Activated CD8-positive, alpha-beta T cell treated with anti-CD3 and anti-CD28 coated beads for 36 hours (primary cell): ENCODE measurements at regions not wholly inside any gene's neighbourhood (a gene's known extent, or its start where the extent isn't known, plus 50 kb on each side); places are given as distances from the start of the nearest gene placed in this dataset.

ENCODE experiments used
- ATAC-seq: fragments of 200-7000 bp; cut with Tn5 transposase; one replicate; pipeline ENCODE4 v1.10.0; 2021; ENCODE audit warnings: mild to moderate bottlenecking, moderate library complexity
- CTCF ChIA-PET: fragments of 350-600 bp; sonication (Branson Sonifier 250); formaldehyde crosslinking; loops from one replicate; lab custom pipeline; 2021; ENCODE audit warnings: antibody characterized with exemption; lab: Charles Lee
- POLR2A ChIA-PET: fragments of 350-600 bp; sonication (Branson Sonifier 250); formaldehyde crosslinking; loops from one replicate; lab custom pipeline; 2021; ENCODE audit warnings: antibody characterized with exemption; lab: Charles Lee
- DNase-seq: peaks from one replicate; pipeline ENCODE4 v3.0.0-alpha.2; 2020
- H3K27ac Mint-ChIP-seq: one replicate; pipeline ENCODE4 v1.8.0; 2021; ENCODE audit warnings: mild to moderate bottlenecking, mixed read lengths
- H3K27me3 Mint-ChIP-seq: one replicate; pipeline ENCODE4 v1.8.0; 2021; ENCODE audit warnings: mixed read lengths
- H3K36me3 Mint-ChIP-seq: one replicate; pipeline ENCODE4 v1.8.0; 2021; ENCODE audit warnings: low read depth, mixed read lengths
- H3K4me1 Mint-ChIP-seq: one replicate; pipeline ENCODE4 v1.8.0; 2021; ENCODE audit warnings: low read depth, mixed read lengths
- H3K4me3 Mint-ChIP-seq: one replicate; pipeline ENCODE4 v1.8.0; 2021; ENCODE audit warnings: mild to moderate bottlenecking, moderate library complexity, mixed read lengths
- H3K9me3 Mint-ChIP-seq: one replicate; pipeline ENCODE4 v1.8.0; 2021; ENCODE audit warnings: mixed read lengths
- CTCF ChIP-seq: fragments of 200-600 bp; IDR thresholded peaks from one replicate; pipeline ENCODE4 v1.8.0; 2022; ENCODE audit warnings: antibody characterized with exemption, mild to moderate bottlenecking
- intact Hi-C: fragments of 100-400 bp; cut with micrococcal nuclease; formaldehyde crosslinking; loops from one replicate; pipeline ENCODE4 v1.10.0; 2022

GRCh38 chr1:165147799-165148198 is 208.7 kb downstream of the LMX1A start:
- intact Hi-C loops = loop anchor here (10.0 kb wide), 1 partner anchor 207 kb away; the partner anchor contains the start of gene LMX1A
- Mint-ChIP-seq H3K4me3 (no peak overlapping the region), H3K36me3 (no peaks in the 10 kb centered on the region), H3K27ac (no peak overlapping the region), H3K9me3 (peaks cover 1% of the 10 kb centered on the region), H3K4me1 (no peaks in the 10 kb centered on the region), H3K27me3 (peaks cover 2% of the 10 kb centered on the region)
- ChIA-PET CTCF (no interaction called here), POLR2A (no interaction called here)
- DNase-seq = no peak
- TF ChIP-seq CTCF = no peak
- no peak for ATAC-seq

GRCh38 chr1:165144757-165145397 is 211.6 kb downstream of the LMX1A start:
- peak; percentile 39 for ATAC-seq
- peak; percentile 69 for TF ChIP-seq CTCF
- Mint-ChIP-seq H3K27me3 (peaks cover 5% of the 10 kb centered on the region), H3K36me3 (no peaks in the 10 kb centered on the region), H3K4me1 (no peaks in the 10 kb centered on the region), H3K4me3 (no peak overlapping the region), H3K27ac (no peak overlapping the region), H3K9me3 (no peaks in the 10 kb centered on the region)
- ChIA-PET CTCF (interaction anchor here (0.7 to 2.0 kb wide), 10 partner anchors 10 to 224 kb away, joined by 3 to 9 read pairs (median 4); no protein-coding TSS in a partner anchor), POLR2A (interaction anchor here (0.7 kb wide), 1 partner anchor 546 kb away, joined by 3 read pairs; no protein-coding TSS in a partner anchor)
- peak; percentile 52 for DNase-seq
- intact Hi-C loops = loop anchor here (10.0 kb wide), 1 partner anchor 210 kb away; the partner anchor contains the start of gene LMX1A

GRCh38 chr1:165143437-165144065 is 213.0 kb downstream of the LMX1A start:
- Mint-ChIP-seq H3K36me3 (no peaks in the 10 kb centered on the region), H3K4me1 (no peaks in the 10 kb centered on the region), H3K27me3 (peaks cover 5% of the 10 kb centered on the region), H3K27ac (no peak overlapping the region), H3K4me3 (no peak overlapping the region), H3K9me3 (no peaks in the 10 kb centered on the region)
- CTCF ChIA-PET = interaction anchor here (1.3 kb wide), 1 partner anchor 157 kb away, joined by 4 read pairs; no protein-coding TSS in a partner anchor
- TF ChIP-seq CTCF = peak; percentile 56
- intact Hi-C loops = loop anchor here (10.0 kb wide), 1 partner anchor 211 kb away; the partner anchor contains the start of gene LMX1A
- ATAC-seq (no peak), DNase-seq (peak; percentile 50)
- POLR2A ChIA-PET = no interaction called here

- no peak overlapping the region for H3K27ac Mint-ChIP-seq
- no peaks in the 10 kb centered on the region for H3K4me1 Mint-ChIP-seq
- H3K27me3 Mint-ChIP-seq = peaks cover 5% of the 10 kb centered on the region
- POLR2A ChIA-PET = no interaction called here
- CTCF ChIA-PET = interaction anchor here (2.5 kb wide), 1 partner anchor 9 kb away, joined by 8 read pairs; no protein-coding TSS in a partner anchor
- ATAC-seq (no peak), DNase-seq (no peak)
- no peaks in the 10 kb centered on the region for H3K9me3 Mint-ChIP-seq
- no peak for TF ChIP-seq CTCF
- no peak overlapping the region for H3K4me3 Mint-ChIP-seq
- intact Hi-C loops = no loop called here
- no peaks in the 10 kb centered on the region for H3K36me3 Mint-ChIP-seq
These were observed 217.6 kb downstream of the LMX1A start for GRCh38 chr1:165138960-165139359.
